Panc1 (cell line): ENCODE measurements at regions not wholly inside any gene's neighbourhood (a gene's known extent, or its start where the extent isn't known, plus 50 kb on each side); places are given as distances from the start of the nearest gene placed in this dataset.

ENCODE experiments used
- ATAC-seq: fragments of 200-7000 bp; cut with Tn5 transposase; 2 replicates; pipeline ENCODE4 v1.9.1; 2020; ENCODE audit warnings: mild to moderate bottlenecking, moderate library complexity
- BruUV-seq: library from RNA; stranded (reverse); fragments of 400-500 nt; replicated peaks from 2 replicates; lab custom pipeline; 2021; lab: Mats Ljungman, UMichigan
- CTCF ChIA-PET: fragments of 300-600 bp; sonication (Branson Sonifier 250); formaldehyde crosslinking; loops from one replicate; lab custom pipeline; 2022; ENCODE audit warnings: antibody characterized with exemption; lab: Charles Lee
- POLR2A ChIA-PET: fragments of 300-600 bp; sonication (Branson Sonifier 250); formaldehyde crosslinking; loops from one replicate; lab custom pipeline; 2022; ENCODE audit warnings: antibody characterized with exemption; lab: Charles Lee
- DNase-seq: peaks from one replicate; pipeline ENCODE4 v3.0.0-alpha.2; 2010; ENCODE audit warnings: low read depth, low spot score
- H3K27ac ChIP-seq: 2 replicates; pipeline ENCODE4 v1.5.1; 2011; ENCODE audit warnings: mild to moderate bottlenecking, low read length, inconsistent platforms
- H3K27me3 ChIP-seq: fragments of 200-500 bp; sonication (Bioruptor generic); 2 replicates; pipeline ENCODE4 v1.6.0; 2014; ENCODE audit warnings: low read length, inconsistent platforms; ENCODE audit not compliant: control insufficient read depth, insufficient read depth
- H3K36me3 ChIP-seq: fragments of 200-500 bp; sonication (Bioruptor generic); 2 replicates; pipeline ENCODE4 v1.5.1; 2014; ENCODE audit warnings: inconsistent platforms, mild to moderate bottlenecking, low read length, moderate library complexity; ENCODE audit not compliant: control insufficient read depth, insufficient read depth
- H3K4me1 ChIP-seq: 2 replicates; pipeline ENCODE4 v1.5.1; 2011; ENCODE audit warnings: inconsistent platforms, mild to moderate bottlenecking, low read length, moderate library complexity; ENCODE audit not compliant: control insufficient read depth, insufficient read depth
- H3K4me3 ChIP-seq, 2 experiments: 2 replicates each; pipeline ENCODE4 v1.5.1; 2011 to 2012; ENCODE audit warnings: low read depth in 2 of 2, low read length in 2 of 2, mild to moderate bottlenecking in 2 of 2, inconsistent platforms in 1 of 2, moderate library complexity in 1 of 2
- H3K9me3 ChIP-seq: fragments of 200-500 bp; sonication (Bioruptor generic); 2 replicates; pipeline ENCODE4 v1.5.1; 2014; ENCODE audit warnings: low read depth, mild to moderate bottlenecking, inconsistent platforms, low read length, moderate library complexity; ENCODE audit not compliant: control insufficient read depth, insufficient read depth
- CTCF ChIP-seq: fragments of 450-650 bp; IDR thresholded peaks from 2 replicates; pipeline ENCODE4 v1.5.1; 2017; ENCODE audit warnings: mild to moderate bottlenecking
- POLR2AphosphoS5 ChIP-seq: IDR thresholded peaks from 2 replicates; pipeline ENCODE4 v1.6.1; 2012; ENCODE audit warnings: mild to moderate bottlenecking, low read depth, low read length, moderate library complexity
- SIN3A ChIP-seq: IDR thresholded peaks from 2 replicates; pipeline ENCODE4 v1.6.1; 2012; ENCODE audit warnings: low read depth, mild to moderate bottlenecking, low read length, moderate library complexity, borderline replicate concordance; ENCODE audit not compliant: insufficient read depth
- TCF7L2 ChIP-seq: IDR thresholded peaks from 2 replicates; pipeline ENCODE4 v1.6.1; 2011; ENCODE audit warnings: mild to moderate bottlenecking, low read depth, low read length, inconsistent platforms
- in situ Hi-C: cut with HindIII; loops from 2 replicates; pipeline ENCODE4 v1.10.0; 2016; ENCODE audit warnings: low sequenced_read_pairs, low pct_unique_long_range_greater_than_20kb
- intact Hi-C: fragments of 100-400 bp; cut with micrococcal nuclease; formaldehyde crosslinking; loops from one replicate; pipeline ENCODE4 v1.10.0; 2022; ENCODE audit not compliant: unreplicated experiment
- TF ChIP-seq, protein P1 (sequence below), 2 experiments: IDR thresholded peaks; 2 replicates each; pipeline ENCODE4 v1.6.1; 2011 to 2012; ENCODE audit warnings: low read depth in 2 of 2, control low read depth in 1 of 2, low read length in 1 of 2, mild to moderate bottlenecking in 1 of 2, moderate library complexity in 1 of 2; ENCODE audit not compliant: insufficient read depth in 1 of 2

- in situ Hi-C loops (no loop called here), intact Hi-C loops (no loop called here)
- Histone ChIP-seq H3K4me1 (no peaks in the 10 kb centered on the region), H3K9me3 (no peaks in the 10 kb centered on the region), H3K36me3 (no peaks in the 10 kb centered on the region), H3K27ac (no peak overlapping the region), H3K27me3 (no peaks in the 10 kb centered on the region), H3K4me3 (no peak overlapping the region)
- no peak for TF ChIP-seq POLR2AphosphoS5
- no peak for TF ChIP-seq SIN3A
- TF ChIP-seq CTCF = no peak
- TF ChIP-seq, protein P1, sequence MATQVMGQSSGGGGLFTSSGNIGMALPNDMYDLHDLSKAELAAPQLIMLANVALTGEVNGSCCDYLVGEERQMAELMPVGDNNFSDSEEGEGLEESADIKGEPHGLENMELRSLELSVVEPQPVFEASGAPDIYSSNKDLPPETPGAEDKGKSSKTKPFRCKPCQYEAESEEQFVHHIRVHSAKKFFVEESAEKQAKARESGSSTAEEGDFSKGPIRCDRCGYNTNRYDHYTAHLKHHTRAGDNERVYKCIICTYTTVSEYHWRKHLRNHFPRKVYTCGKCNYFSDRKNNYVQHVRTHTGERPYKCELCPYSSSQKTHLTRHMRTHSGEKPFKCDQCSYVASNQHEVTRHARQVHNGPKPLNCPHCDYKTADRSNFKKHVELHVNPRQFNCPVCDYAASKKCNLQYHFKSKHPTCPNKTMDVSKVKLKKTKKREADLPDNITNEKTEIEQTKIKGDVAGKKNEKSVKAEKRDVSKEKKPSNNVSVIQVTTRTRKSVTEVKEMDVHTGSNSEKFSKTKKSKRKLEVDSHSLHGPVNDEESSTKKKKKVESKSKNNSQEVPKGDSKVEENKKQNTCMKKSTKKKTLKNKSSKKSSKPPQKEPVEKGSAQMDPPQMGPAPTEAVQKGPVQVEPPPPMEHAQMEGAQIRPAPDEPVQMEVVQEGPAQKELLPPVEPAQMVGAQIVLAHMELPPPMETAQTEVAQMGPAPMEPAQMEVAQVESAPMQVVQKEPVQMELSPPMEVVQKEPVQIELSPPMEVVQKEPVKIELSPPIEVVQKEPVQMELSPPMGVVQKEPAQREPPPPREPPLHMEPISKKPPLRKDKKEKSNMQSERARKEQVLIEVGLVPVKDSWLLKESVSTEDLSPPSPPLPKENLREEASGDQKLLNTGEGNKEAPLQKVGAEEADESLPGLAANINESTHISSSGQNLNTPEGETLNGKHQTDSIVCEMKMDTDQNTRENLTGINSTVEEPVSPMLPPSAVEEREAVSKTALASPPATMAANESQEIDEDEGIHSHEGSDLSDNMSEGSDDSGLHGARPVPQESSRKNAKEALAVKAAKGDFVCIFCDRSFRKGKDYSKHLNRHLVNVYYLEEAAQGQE (IDR thresholded peaks at IDR 0.05; ENCODE audit: insufficient read depth in 1 of 2, low read depth in 2 of 2, low read length in 1 of 2) = no peak
- TF ChIP-seq TCF7L2 = no peak
- CTCF ChIA-PET = no interaction called here
- no TSS peak for BruUV-seq
- POLR2A ChIA-PET = no interaction called here
- no peak for ATAC-seq
- DNase-seq = no peak
Measured at GRCh38 chr16:50974438-50975036, 176.5 kb downstream of the SALL1 start.

GRCh38 chr16:50972876-50973275 is 178.2 kb downstream of the SALL1 start:
- TF ChIP-seq CTCF = no peak
- TF ChIP-seq TCF7L2 = no peak
- TF ChIP-seq SIN3A = no peak
- TF ChIP-seq POLR2AphosphoS5 = no peak
- TF ChIP-seq, protein P1 (IDR thresholded peaks at IDR 0.05; ENCODE audit: insufficient read depth in 1 of 2, low read depth in 2 of 2, low read length in 1 of 2) = no peak
- CTCF ChIA-PET = no interaction called here
- H3K4me3 ChIP-seq = no peak overlapping the region
- ATAC-seq (no peak), DNase-seq (no peak)
- H3K27ac ChIP-seq = no peak overlapping the region
- H3K9me3 ChIP-seq = no peaks in the 10 kb centered on the region
- intact Hi-C loops = no loop called here
- no peaks in the 10 kb centered on the region for H3K27me3 ChIP-seq
- no TSS peak for BruUV-seq
- no peaks in the 10 kb centered on the region for H3K4me1 ChIP-seq
- no peaks in the 10 kb centered on the region for H3K36me3 ChIP-seq
- in situ Hi-C loops = no loop called here
- POLR2A ChIA-PET = interaction anchor here (0.5 kb wide), 1 partner anchor 242 kb away, joined by 3 read pairs; no protein-coding TSS in a partner anchor
